Cardiac fibroblast (primary cell): ENCODE measurements at regions not wholly inside any gene's neighbourhood (a gene's known extent, or its start where the extent isn't known, plus 50 kb on each side); places are given as distances from the start of the nearest gene placed in this dataset.

Experiments used
- DNase-seq, 2 donors: peaks; one replicate each; pipeline versions ENCODE4 v3.0.0 to v3.0.0-alpha.2; 2010; ENCODE audit warnings: low read depth in 2 of 2
- H3K4me3 ChIP-seq, 2 donors: replicated peaks in 1 of 2; 1 replicate in 1 of 2; 2 replicates in 1 of 2; pipeline ENCODE4 v1.5.1; 2011; ENCODE audit warnings: low read depth in 2 of 2, low read length in 2 of 2, mild to moderate bottlenecking in 2 of 2, moderate library complexity in 1 of 2
- TF ChIP-seq, protein P1 (sequence below): IDR thresholded peaks from one replicate; pipeline ENCODE4 v1.5.1; 2011; ENCODE audit warnings: low read depth, mild to moderate bottlenecking, low read length, inconsistent platforms

DNA sequence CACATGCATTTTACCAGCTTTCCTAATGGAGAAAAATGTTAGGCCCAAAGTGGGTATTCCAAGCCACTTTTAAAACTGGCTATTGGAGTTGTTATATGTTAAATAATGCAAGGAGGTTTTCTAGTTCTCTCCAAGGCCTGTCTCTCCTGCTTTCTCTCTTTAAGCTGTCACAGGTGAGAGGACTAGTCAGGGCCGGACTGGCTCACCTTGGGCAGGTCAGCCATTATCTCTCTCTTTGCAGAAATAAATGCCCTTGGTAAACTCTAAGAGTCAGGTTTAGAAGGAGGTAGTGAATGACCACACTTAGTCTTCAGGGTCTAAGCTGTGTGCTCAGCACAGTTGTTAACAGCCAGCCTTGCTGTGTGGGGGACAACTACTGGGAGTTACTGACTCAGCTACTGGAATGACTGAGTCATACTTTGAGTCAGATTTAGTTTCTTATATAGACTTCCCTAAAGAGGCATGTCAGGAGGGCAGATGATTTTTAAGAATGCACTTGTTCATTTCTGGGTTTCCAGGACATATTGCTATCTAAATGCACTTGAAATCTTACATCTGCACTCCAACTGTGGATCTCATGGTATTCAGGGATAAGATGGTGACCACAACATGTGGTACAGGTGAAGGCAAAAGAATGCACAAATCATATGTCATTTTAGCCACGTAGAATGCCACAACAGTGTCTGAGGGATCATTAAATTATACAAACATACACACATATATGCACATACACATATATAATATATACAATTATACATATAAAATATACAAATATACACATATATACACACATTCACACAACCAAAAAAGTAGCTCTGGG is 719.4 kb downstream of the EPM2A start:
- DNase-seq: peak; percentile 76 to 95
- no peak overlapping the region for H3K4me3 ChIP-seq
- TF ChIP-seq, protein P1, sequence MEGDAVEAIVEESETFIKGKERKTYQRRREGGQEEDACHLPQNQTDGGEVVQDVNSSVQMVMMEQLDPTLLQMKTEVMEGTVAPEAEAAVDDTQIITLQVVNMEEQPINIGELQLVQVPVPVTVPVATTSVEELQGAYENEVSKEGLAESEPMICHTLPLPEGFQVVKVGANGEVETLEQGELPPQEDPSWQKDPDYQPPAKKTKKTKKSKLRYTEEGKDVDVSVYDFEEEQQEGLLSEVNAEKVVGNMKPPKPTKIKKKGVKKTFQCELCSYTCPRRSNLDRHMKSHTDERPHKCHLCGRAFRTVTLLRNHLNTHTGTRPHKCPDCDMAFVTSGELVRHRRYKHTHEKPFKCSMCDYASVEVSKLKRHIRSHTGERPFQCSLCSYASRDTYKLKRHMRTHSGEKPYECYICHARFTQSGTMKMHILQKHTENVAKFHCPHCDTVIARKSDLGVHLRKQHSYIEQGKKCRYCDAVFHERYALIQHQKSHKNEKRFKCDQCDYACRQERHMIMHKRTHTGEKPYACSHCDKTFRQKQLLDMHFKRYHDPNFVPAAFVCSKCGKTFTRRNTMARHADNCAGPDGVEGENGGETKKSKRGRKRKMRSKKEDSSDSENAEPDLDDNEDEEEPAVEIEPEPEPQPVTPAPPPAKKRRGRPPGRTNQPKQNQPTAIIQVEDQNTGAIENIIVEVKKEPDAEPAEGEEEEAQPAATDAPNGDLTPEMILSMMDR: no peak

DNA sequence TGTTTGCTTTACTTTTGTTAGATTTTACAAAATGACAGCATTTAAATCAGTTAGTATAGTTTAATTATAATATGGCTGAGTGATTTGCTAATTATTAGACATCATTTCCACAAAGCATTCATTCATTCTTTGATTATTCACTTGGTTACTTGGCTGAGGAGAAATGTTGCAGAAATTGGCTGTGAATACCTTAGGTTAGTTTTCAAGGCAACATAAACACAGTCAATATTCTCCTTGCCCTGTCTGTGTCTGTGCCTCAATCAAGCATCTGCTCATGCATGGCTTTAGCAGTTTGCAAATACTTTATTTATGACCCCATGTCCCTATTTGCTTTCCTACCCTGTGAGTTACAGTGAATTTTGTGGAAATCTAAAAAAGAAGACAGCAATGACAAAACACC is 718.3 kb downstream of the EPM2A start:
- TF ChIP-seq, protein P1: no peak
- no peak for DNase-seq
- H3K4me3 ChIP-seq: no peak overlapping the region

DNA sequence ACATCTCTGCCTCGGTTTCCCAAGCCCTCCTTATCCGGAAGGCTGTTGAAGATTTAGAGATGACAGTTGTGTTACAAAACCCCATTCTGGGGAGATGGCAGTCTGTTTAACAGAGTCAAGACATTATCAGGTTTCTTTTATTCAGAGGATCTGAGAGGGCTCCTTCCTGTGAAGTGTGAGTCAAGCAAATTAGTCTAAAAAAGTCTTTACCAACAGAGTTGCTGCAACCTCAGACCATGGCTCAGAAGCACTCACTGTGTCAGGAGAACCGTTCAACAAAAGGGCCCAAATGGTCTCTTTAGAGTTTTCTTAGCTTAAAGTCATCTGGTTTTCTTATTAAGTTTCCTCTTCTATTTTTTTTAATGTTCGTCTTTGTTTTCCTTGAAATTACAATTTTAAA is 717.8 kb downstream of the EPM2A start:
- TF ChIP-seq, protein P1: no peak
- DNase-seq: peak in 1 of 2 donors; percentile 29
- H3K4me3 ChIP-seq: no peak overlapping the region

DNA sequence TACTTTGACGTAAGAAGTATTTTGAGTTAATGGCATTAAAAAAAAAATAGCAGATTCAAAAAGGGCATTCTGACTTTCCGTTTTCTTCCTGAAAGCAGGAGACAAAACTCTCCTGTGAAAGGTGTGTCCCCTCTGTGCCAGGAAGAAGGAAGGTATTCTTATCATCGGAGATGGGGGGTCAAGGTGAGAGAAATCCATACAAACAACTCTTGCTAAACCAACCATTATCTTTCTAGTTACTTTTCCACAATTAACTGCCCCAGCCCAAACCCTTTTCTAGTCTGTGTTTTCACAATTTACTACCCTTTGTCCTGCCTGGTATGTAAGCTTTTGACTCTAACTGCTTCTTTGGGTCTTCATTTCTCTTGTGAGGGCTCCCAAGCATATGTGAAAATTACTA is 717.3 kb downstream of the EPM2A start:
- TF ChIP-seq, protein P1: no peak
- no peak overlapping the region for H3K4me3 ChIP-seq
- DNase-seq: no peak

DNA sequence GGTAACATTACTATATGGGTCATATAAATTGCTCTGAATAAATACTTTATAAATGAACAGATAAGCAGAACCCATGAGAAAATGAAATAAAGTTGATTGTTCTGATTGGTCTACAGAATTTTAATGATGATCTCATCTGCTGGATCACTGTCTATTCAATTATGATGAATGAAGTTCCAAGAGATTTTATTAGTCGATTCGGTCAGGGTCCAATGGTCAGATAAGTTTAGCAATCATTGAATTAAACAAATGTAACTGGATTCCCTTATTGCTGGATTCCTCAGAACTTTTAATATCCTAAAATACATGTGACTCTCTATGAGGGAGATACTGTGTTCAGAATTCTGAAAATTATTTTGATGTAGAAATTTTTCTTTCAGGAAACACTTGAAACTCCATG is 715.2 kb downstream of the EPM2A start:
- no peak overlapping the region for H3K4me3 ChIP-seq
- TF ChIP-seq, protein P1: no peak
- no peak for DNase-seq

DNA sequence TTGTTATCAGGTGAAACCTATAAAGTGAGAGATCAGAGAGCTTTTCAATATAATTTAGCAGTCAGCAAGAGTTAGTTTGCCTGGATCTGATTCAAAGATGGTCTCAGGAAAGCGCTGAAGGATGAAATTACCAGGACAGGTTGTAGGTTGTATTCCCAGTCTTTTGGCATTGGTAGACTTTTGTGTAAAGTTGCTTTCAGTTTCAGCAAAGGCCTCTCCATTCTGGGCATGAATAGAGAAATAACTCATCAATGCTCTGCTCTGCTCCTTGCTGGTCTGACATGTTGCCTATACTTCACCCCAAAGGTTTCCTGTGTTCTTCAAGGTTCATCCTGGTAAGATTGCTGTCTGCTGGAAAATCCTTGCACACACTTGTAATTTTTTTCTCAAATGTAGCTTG is 714.8 kb downstream of the EPM2A start:
- DNase-seq: no peak
- TF ChIP-seq, protein P1: no peak
- H3K4me3 ChIP-seq: no peak overlapping the region
